Stimulated activated CD8-positive, alpha-beta memory T cell treated with anti-CD3 and anti-CD28 coated beads, Interleukin-7, amount 100 ng/mL, for 24 hours (primary cell): ENCODE measurements at regions not wholly inside any gene's neighbourhood (a gene's known extent, or its start where the extent isn't known, plus 50 kb on each side); places are given as distances from the start of the nearest gene placed in this dataset.

Experiments used
- DNase-seq: peaks from one replicate; pipeline ENCODE4 v3.0.0-alpha.2; 2020; ENCODE audit warnings: low read depth

DNA sequence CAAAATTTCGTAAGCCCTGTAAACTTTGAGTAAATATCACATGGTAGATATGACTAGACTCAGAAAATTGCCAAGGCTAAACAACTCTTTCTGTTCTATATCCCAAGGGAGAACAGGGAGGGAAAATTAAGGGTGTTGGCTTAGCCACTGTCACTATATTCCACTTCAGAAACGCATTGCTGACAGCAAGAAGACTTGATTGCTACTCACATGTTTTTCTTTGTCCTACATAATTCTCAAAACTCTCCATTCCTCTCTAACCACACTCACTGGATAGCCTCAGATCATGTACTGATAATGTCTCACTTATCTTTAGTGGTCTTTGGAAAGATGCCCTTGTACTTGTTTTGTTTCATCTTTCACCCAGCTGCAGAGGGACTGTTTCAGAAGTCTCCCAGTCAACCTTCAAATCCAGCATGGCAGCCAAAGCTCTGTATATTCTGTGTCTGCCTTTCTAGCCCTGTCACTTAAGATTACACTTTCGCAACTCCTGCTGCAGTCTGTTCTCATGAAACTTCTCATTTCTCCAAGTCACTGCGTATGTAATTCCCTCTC is 582.4 kb upstream of the FZD8 start:
- no peak for DNase-seq

DNA sequence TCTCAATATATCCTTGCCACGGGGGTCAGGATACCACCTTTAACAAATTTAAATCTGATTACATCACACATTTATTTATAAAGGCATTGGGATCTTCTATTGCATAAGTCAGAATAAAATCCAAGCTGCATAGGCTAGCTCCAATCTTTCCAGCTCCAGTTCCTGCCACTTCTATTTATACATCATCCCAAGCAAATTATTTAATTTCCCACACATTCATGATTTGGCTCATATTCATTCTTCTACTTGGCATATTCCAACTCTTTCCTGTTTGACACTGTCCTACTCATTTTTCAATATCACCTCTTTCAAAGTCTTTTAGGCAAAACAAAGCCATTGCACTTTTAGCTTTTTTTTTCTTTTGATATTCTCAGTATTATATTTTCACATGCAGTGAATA is 579.0 kb upstream of the FZD8 start:
- no peak for DNase-seq

DNA sequence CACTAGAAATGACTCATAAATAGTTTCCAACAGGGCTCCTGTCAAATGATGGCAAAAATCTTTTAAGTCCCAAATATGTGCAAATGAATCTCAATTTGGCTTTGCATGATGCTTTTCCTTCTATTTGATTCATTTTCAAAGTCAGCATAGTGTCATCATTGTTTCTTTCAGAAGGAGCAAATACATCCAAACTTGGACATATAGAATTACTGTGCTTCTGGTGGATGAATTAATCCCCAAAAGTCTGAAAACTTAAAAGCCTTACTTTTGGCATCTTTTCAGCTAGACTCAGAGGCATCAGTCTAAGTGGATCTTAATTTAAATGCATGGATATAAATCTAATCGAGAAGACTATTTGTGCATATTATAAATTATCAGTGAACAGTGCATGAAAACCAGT is 578.1 kb upstream of the FZD8 start:
- no peak for DNase-seq

DNA sequence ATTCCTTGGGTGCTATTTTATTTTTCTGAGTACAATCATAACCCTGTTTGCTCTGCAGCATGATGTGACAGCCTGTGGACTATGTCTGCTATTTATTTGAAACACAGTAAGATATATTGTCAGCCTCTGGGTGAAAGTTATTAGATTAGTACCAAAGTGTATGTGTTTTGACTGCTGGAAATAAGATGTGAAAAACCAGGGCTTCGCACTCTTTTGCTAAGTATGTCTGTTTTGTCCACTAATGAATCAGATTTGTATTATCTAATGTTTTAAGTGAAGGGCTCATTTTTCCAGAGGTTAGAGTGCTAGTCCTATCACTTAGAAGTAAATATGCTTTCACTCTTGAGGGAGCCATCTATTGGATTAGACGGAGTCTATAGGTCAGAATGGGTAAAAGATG is 569.8 kb upstream of the FZD8 start:
- DNase-seq: no peak

DNA sequence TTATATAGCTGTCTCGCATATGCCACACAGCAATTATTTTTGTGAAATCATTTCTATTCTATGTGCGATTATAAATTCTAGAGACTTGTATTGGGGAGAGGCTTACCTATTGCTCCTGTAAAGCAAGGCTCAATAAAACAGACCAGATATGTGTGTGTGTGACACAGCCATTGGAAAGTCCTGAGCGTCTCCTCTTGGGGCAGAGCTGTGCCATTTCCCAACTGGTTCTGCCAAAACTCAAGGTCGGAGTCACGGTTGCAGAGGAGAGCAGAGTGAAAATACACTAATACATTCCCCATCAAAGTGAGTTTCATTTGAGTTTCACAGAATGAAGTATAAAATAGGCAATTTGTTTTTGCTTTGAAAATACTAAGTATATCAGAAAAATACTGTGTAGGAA is 567.4 kb upstream of the FZD8 start:
- no peak for DNase-seq

DNA sequence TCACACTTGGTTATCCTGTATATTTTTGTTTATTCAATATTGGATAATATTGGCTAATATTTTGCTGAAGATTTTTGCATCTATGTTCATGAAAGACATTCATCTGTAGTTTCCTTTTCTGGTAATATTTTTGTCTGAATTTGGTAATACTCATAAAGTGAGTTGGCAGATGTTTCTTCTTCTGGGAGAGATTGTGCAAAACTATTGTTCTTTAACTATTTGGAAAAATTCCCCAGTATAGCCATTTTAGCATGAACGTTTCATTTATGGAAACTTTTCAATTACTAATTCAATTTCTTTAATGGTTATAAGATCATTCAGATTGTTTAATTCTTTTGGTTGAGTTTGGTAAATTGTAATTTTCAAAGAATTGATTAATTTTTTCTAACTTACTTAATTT is 560.8 kb upstream of the FZD8 start:
- no peak for DNase-seq

DNA sequence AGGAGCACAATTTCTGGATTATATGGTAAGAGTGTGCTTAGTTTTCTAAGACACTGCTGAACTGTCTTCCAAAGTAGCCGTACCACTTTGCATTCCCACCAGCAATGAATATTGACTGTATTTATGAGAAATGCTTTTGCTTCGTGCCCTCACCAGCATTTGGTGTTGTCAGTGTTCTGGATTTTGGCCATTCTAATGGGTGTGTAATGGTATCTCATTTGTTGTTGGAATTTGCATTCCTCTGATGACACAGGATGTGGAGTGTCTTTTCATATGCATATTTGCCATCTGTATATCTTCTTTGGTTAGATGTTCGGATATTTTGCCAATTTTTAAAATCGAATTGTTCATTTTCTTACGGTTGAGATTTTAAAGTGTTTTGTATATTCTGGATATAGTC is 558.5 kb upstream of the FZD8 start:
- no peak for DNase-seq

DNA sequence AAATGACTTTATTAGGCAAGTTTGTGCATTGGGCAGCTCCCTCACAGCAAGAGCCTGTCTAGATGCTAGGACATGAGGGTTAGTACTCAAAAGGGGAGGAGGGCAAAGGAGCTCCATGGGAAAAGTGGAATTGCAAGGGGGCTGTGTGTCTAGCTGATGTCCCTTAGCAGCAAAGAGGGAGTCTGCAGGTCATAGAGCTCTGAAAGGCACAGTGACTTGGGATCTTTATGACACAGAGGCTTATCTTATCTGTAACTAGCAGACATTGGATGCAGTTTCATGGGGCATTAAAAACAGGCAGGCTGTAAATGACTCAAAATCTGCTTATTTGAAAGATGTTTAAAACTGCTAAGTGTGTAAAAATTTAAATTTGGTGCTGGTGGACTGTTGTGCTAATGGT is 556.2 kb upstream of the FZD8 start:
- no peak for DNase-seq

DNA sequence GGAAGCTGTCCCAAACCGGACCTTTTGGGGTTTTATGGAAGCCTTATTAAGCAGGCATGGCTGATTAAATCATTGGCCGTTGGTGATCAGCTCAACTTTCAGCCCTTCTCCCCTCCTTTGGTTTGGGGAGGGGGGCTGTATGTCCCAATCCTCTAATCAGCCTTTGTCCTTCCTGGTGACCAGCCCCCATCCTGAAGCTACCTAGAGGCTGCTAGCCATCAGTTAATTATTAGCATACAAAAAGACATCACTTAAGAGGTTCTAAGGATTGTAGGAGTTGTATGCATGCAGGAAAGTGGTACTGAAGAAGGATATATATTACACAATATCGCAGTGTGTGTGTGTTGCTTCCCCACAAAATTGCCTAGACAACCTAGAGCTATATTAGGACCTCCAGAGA is 553.3 kb upstream of the FZD8 start:
- no peak for DNase-seq

DNA sequence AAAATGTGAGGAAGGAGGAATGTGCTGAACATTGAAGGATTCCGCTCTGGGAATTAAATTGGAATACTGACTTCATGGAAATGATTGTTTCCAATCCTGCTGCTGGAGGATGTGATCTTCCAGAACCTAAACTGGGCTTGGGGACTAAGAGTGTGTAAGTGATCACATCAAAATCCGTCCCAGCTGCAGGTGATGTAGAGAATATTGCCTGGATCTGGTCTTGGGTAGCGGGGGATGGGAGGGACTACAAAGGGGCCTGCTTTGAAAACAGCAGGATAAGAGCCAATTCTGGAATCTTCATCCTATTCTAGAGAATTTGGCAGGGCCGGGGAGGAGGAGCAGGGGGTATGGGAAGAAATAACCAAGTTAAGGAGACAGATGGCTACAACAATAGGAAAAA is 552.2 kb upstream of the FZD8 start:
- no peak for DNase-seq

DNA sequence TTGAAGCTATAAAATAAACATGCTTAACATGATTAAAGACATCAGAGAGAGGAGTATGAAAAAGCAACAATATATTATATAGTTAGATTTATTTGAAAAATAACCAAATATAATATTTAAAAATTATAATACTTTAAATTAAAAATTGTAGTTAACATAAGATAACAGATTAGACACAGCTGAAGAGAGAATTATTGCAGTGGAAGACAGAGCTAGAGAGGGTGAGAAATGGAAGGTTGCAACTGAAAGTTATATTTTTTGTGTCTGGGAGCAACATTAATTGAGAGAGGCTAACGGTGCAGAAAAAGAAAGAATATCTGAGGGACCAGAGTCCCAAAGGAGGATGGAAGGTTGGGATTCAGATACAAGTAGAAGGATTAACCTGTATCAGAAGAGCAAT is 548.9 kb upstream of the FZD8 start:
- DNase-seq: no peak

DNA sequence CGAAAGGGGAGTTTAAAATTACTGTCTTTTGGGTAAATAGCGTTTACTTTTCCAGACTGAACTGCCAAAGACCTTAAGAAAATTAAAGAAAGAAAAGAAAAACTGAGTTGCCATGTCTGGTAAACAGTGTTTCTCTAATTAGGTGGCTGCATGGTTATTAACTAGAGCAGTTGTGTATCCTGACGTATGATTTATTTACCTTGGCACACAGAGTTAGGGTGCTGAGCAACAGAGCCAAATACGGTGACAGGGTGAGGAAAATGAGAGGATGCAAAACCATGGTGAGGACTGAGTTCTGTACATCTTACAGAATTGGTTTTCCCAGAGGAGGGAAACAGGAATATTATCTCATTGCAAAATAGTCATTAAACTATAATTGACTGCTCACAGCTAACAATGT is 546.4 kb upstream of the FZD8 start:
- DNase-seq: no peak

DNA sequence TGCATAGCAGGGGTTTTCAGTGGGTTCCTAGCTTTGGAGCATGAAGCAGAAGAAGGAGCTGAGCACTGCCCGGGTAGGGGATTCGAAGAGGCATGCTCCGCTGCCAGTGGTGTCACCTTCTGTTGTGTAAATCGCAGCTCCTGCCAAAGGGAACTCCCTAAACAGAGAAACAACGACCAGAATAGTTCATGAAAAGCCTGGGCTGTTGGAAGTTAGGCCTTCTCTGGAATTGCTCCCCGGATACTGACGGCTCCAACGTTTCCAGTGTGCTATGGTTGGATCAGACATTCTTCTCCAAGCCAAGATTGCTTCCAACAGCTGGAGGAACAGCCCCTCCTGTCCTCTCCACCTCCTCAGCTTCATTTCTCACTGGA is 546.0 kb upstream of the FZD8 start:
- DNase-seq: no peak

DNA sequence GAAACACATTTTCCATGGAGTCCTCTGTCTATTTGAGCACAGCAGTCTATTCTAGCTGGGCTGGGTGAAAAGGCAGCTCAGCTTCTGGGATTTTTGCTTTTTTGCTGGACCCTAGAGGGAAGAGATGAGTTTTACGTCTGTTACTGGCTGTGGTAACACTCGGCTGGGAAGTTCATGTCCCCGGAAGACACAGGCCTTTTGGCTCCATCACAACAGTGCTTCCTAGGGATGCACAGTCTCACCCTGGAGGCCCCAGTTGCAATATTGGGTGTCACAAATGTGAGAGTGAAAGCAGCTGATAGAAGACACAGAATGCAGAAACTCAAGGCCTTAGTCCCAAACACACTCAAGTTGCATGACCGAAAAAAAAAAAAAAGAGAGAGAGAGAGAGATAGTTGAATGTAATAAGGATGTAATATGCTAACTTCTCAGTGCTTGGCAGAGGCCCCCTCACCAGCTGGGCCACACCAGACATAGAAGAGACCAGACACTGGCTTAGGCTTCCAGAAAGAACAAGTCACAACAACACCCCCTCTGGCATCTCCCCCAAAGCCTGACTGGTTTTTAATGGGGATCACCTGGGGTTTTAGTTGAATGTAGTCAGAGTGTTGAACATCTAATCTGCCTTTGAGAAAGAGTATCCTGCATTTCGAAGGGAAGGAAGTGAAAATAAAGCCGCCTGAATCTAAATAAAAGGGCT is 545.4 kb upstream of the FZD8 start:
- DNase-seq: no peak

DNA sequence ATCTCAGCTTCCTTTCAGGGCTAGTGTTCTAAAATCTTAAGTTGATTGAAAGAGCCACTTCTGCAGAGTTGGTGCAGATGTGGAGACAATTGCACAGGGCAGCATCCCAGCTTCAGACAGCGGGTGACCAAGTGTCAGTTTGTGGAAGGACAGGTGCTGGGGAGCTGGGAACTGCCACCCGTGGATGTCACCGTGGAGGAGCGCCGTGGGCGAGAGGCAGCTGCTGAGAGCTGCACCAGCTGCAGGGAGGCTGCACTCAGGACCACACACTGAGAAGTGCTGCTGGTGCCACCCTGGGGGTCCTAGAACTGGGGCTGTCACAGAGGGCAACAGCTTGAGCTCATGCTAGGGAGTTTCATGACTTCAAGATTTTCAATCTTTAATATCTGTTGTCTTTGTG is 543.0 kb upstream of the FZD8 start:
- DNase-seq: no peak

DNA sequence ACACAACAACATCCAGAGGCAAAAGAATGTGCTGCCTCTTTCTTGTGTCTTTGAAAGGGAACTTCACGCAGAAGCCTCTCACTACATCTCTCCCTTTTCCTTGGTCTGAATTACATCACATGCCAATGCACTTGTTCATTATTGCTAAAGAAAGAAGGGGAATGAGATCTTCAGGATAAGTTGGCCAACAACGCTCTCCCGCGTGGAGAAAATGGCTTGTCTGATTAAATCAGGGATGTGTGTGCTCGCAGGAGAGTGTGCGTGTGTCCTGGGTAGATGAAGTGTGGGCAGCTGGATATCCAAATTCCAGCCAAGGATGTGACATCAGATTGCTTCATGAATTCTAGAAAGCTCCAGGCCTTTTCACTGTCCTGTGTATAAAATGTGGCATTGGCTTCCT is 541.6 kb upstream of the FZD8 start:
- no peak for DNase-seq

DNA sequence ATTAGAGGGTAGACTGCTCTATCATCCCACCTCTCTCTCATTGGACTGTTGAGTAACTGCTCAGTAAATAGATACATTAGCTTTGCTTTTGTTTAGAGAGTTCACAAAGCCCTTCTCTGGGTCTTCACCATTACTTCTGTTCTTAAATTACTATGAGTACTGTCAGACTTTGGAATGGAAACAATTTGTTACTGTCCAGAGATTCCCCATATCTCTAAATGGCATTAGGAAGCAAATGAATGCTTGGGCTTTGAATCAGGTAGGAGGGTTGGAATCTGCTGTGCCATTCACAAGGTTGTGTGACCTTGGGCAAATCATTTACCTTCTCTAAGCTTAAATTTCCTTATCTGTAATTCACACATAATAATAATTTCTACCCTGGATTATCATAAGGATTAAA is 541.0 kb upstream of the FZD8 start:
- no peak for DNase-seq

DNA sequence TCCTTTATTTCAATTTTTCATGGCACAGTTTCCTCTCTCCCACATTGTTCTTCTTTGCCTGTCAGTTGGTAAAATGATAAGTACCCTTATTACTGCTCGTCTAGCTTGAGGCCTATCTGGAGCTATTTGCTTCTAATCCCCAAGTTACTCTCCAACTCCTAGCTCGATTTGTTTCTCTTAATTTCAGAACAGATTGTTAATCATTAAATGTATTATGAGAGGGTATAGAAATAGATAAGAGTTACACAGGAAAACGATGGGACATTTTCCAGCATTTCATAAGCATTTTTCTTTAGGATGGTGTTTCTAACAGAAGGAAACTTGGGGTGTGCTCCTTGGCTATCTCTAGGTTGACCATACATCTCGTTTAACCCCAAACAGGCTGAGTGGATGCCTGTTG is 540.5 kb upstream of the FZD8 start:
- no peak for DNase-seq

DNA sequence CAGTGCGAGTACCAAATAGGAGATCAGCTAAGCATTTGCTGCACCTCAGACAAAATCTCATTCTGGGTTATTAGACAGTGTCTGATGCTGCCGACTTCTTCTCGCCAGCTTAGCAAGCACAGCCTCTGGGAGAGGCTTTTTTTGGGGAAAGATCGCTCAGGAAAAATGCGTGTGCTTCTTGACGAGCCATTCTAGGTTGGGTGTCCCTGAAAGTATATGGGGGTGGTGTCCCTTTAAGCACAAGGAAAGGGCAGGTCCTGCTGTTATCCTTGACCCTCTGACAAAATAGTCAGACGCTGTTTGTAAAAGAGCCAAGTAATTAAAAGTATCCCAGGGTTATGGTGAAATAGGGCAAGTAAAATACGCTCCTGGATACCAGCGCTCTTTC is 540.1 kb upstream of the FZD8 start:
- no peak for DNase-seq

DNA sequence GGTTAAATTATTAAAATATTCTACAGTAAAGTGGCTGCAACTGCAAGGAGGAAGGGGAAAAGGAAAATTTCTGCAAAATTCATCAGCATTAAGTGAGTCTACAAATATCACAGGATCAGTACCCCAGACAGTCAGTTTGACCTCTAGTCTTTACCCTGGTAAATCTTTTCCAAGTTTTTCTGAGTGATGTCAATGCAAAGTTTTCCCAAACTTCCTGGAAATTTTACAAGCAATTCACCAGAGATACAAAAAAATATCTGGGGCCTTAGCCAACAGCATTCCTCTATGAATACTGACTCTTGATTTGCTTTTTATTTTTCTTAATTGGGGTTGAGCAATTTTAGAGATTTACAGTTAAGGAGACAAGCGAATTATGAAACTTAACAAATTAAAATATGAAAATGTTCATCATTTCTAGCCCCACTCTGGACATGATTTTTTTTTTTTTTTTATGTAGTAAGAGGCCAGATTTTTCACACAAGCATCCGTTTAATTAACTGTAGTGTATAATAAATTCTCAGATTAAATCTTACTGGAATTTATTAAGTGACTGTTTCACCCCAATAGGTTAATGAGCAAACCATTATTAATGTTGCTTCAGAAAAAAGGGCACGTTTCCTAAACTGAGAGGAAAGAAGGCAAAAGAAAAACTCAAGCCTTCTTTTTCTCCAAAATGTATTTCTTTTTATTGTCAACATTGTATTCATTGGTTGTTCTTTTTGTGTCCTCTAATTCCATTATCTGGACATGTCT is 539.5 kb upstream of the FZD8 start:
- no peak for DNase-seq

DNA sequence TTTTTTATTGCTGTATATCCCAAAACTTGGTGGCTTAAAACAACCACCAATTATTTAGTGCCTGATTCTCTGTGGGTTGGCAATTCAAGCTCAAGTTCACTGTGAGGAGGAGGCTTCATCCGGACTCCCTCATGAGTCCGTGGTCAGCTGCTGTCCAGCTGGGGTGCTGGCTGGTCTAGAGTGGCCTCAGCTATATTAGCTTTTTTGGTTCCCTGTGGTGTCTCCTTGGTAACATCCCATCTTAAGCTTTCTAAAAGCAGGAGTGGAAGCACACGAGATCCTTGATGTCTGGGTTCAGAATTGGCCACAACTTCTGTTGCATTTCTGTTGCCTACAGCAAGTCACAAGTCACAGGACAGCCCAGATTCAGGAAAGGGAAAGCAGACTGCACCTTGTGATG is 536.5 kb upstream of the FZD8 start:
- no peak for DNase-seq

DNA sequence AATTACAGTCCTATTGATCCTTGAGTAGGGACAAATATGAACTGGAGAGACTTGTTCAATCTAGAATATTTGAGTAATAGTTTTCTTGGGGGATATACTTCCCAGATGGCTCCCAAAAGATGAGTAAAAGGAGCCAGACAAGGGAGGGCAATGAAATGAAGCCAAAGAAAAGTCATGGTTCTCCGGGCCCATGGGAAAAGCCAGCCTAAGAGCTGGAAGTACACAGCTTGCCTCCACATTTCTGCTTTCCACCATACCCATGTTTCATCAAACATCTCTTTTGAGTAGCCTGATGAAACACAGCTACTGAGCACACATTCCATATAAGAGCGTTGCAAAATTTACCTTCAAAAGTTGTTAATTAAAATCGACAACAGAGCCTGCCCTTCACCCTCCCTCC is 535.0 kb upstream of the FZD8 start:
- no peak for DNase-seq

DNA sequence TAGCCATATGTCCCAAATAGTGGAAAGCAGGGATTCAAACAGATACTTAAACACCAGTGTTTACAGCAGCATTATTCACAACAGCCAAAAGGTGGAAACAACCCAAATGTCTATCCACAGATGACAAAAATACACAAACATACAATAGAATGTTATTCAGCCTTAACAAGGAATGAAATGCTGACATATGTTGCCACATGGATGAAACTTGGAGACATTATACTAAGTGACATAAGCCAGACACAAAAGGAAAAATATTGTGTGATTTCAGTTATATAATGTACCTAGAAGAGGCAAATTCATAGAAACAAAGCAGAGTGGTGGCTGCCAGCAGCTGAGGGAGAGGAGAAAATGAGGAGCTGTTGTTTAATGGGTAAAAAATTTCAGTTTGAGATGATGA is 533.9 kb upstream of the FZD8 start:
- no peak for DNase-seq

DNA sequence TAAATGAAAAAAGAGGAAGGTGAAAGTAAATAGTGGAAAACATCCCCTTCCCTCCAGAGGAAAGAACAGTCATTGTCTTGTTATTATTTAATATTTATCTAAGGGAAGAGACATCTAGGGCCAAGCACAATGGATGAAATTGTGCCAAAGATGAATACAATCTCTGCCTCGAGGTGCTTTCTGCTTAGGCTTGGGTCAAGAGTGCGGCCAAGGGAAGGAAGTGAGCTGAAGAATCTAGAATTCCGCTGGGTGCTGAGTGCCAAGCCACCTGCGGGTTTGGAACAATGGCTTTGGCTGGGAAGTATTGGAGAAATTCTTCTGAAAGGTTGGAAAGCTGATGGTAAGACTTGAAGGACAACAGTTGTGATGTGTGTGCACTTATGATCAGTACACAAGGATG is 531.3 kb upstream of the FZD8 start:
- DNase-seq: no peak
